Parathyroid adenoma (tissue), 2 donors: ENCODE measurements at regions not wholly inside any gene's neighbourhood (a gene's known extent, or its start where the extent isn't known, plus 50 kb on each side); places are given as distances from the start of the nearest gene placed in this dataset.

Source experiments
- H2AFZ ChIP-seq: fragments of 300-600 bp; sonication (generic); one replicate; pipeline ENCODE4 v1.7.0; 2017; ENCODE audit warnings: antibody characterized with exemption, mild to moderate bottlenecking
- H3K27ac ChIP-seq: fragments of 300-600 bp; sonication (generic); one replicate; pipeline ENCODE4 v1.7.0; 2017
- H3K27me3 ChIP-seq: fragments of 300-600 bp; sonication (generic); one replicate; pipeline ENCODE4 v1.7.0; 2017; ENCODE audit warnings: low read length; ENCODE audit not compliant: control insufficient read depth, insufficient read depth
- H3K36me3 ChIP-seq: fragments of 300-600 bp; sonication (generic); one replicate; pipeline ENCODE4 v1.7.0; 2017; ENCODE audit warnings: low read length; ENCODE audit not compliant: control insufficient read depth, insufficient read depth
- H3K4me1 ChIP-seq: fragments of 300-600 bp; sonication (generic); one replicate; pipeline ENCODE4 v1.7.0; 2017; ENCODE audit warnings: control low read depth
- H3K4me2 ChIP-seq: fragments of 300-600 bp; sonication (generic); one replicate; pipeline ENCODE4 v1.7.0; 2017; ENCODE audit warnings: low read length
- H3K4me3 ChIP-seq: fragments of 300-600 bp; sonication (generic); one replicate; pipeline ENCODE4 v1.7.0; 2017; ENCODE audit warnings: low read depth, low read length
- H3K79me2 ChIP-seq: fragments of 300-600 bp; sonication (generic); one replicate; pipeline ENCODE4 v1.7.0; 2017; ENCODE audit warnings: control low read depth
- H3K9ac ChIP-seq: fragments of 300-600 bp; sonication (generic); one replicate; pipeline ENCODE4 v1.7.0; 2017; ENCODE audit warnings: mild to moderate bottlenecking
- H3K9me3 ChIP-seq: fragments of 300-600 bp; sonication (generic); one replicate; pipeline ENCODE4 v1.7.0; 2017; ENCODE audit warnings: low read length; ENCODE audit not compliant: control insufficient read depth
- TF ChIP-seq, protein P1 (sequence below): fragments of 300-600 bp; sonication (generic); IDR thresholded peaks from one replicate; pipeline ENCODE4 v1.7.0; 2017; ENCODE audit warnings: antibody characterized with exemption, mild to moderate bottlenecking
- donor health status: primary hyperparathyroidism.

DNA sequence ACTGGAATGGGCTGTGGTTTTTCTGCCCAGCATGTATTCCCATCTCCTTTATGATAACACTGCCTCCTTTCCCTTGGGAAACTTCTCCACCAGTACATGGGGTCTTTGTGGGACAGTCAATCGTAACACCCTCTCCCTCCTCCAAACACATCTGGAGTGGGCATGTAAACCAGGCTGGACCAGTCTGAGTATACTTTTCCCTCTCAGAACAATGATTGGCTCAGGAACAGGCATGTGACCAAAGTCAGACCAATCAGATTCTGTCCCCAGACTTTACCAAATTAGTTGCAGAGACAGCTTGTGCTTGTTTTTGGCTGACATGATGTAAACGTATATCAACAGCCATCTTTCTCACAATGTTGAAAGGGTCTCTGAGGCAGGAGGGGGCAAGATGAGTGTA is 97.1 kb upstream of the CRBN start:
- Histone ChIP-seq H3K4me1 (no peaks in the 10 kb centered on the region), H2AFZ (no peak overlapping the region), H3K9me3 (no peaks in the 10 kb centered on the region), H3K9ac (no peak overlapping the region), H3K36me3 (no peaks in the 10 kb centered on the region), H3K79me2 (no peaks in the 10 kb centered on the region), H3K4me3 (no peak overlapping the region), H3K27ac (no peak overlapping the region), H3K4me2 (no peak overlapping the region), H3K27me3 (no peaks in the 10 kb centered on the region)
- TF ChIP-seq, protein P1, sequence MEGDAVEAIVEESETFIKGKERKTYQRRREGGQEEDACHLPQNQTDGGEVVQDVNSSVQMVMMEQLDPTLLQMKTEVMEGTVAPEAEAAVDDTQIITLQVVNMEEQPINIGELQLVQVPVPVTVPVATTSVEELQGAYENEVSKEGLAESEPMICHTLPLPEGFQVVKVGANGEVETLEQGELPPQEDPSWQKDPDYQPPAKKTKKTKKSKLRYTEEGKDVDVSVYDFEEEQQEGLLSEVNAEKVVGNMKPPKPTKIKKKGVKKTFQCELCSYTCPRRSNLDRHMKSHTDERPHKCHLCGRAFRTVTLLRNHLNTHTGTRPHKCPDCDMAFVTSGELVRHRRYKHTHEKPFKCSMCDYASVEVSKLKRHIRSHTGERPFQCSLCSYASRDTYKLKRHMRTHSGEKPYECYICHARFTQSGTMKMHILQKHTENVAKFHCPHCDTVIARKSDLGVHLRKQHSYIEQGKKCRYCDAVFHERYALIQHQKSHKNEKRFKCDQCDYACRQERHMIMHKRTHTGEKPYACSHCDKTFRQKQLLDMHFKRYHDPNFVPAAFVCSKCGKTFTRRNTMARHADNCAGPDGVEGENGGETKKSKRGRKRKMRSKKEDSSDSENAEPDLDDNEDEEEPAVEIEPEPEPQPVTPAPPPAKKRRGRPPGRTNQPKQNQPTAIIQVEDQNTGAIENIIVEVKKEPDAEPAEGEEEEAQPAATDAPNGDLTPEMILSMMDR: no peak

DNA sequence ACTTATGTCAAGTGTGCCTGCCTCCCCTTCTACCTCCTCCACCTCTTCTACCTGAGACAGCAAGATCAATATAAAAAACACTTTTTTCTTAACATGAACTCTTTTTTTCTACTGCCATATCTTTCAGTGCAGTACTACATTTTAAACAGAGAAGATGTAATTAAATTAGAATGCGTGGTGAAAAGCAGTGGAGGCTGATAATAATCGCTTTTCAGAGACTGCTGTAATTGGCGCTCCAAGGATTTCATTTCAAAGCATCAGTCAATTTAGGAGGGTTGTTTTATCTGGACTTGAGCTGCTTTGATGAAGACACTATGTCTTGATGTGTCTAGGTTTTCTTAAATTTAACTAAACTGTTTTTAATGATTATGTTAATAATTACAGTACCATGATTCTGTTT is 85.3 kb upstream of the CRBN start:
- H3K9ac ChIP-seq: no peak overlapping the region
- H3K9me3 ChIP-seq: no peaks in the 10 kb centered on the region
- no peaks in the 10 kb centered on the region for H3K36me3 ChIP-seq
- H3K4me1 ChIP-seq: no peaks in the 10 kb centered on the region
- H3K27me3 ChIP-seq: no peaks in the 10 kb centered on the region
- H3K4me2 ChIP-seq: no peak overlapping the region
- H3K79me2 ChIP-seq: no peaks in the 10 kb centered on the region
- H2AFZ ChIP-seq: no peak overlapping the region
- TF ChIP-seq, protein P1: no peak
- no peak overlapping the region for H3K4me3 ChIP-seq
- H3K27ac ChIP-seq: no peak overlapping the region

DNA sequence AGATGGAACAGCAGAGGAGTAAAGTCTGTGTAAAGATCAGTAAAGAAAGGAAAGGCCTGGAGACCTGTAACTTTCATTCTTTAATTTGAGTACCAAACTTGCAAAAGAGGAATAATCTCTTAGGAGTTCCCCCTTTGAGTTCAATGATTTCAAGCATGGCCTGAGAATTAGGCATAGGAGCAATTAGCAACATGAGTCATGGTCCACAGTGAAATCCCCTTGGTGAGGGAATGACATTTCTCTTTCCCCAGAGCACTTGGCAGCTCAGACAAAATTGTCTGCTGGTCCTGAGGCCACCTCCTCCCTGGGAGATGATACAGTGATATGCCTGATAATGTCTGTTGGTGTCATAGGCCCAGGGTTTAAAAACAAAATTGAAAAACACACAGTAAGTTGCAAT is 81.4 kb upstream of the CRBN start:
- Histone ChIP-seq H3K79me2 (no peaks in the 10 kb centered on the region), H3K27me3 (no peaks in the 10 kb centered on the region), H2AFZ (no peak overlapping the region), H3K36me3 (no peaks in the 10 kb centered on the region), H3K27ac (no peak overlapping the region), H3K9me3 (no peaks in the 10 kb centered on the region), H3K4me1 (no peaks in the 10 kb centered on the region), H3K4me2 (no peak overlapping the region), H3K9ac (no peak overlapping the region), H3K4me3 (no peak overlapping the region)
- TF ChIP-seq, protein P1: no peak

DNA sequence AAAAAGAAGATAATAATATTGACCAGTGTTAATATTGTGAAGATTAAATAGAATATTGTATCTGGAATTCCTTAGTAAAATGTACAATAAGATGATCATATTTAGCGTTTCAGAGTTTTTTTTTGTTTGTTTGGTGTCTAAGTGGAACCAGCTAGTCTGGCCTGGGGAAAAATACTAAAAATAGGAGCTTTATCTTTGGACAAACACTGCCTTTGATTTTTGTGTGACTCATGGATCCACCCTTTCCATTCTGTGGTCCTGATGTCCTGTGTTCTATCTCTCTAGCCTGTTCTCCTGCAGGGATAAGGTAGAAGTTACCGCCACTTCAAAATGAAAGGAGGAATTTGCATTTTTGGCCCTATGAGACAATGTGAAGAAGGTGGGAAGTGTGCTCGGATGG is 79.7 kb upstream of the CRBN start:
- Histone ChIP-seq H3K36me3 (no peaks in the 10 kb centered on the region), H3K9ac (no peak overlapping the region), H3K27ac (no peak overlapping the region), H3K4me1 (no peaks in the 10 kb centered on the region), H3K9me3 (no peaks in the 10 kb centered on the region), H2AFZ (no peak overlapping the region), H3K4me2 (no peak overlapping the region), H3K79me2 (no peaks in the 10 kb centered on the region), H3K27me3 (no peaks in the 10 kb centered on the region), H3K4me3 (no peak overlapping the region)
- TF ChIP-seq, protein P1: no peak

DNA sequence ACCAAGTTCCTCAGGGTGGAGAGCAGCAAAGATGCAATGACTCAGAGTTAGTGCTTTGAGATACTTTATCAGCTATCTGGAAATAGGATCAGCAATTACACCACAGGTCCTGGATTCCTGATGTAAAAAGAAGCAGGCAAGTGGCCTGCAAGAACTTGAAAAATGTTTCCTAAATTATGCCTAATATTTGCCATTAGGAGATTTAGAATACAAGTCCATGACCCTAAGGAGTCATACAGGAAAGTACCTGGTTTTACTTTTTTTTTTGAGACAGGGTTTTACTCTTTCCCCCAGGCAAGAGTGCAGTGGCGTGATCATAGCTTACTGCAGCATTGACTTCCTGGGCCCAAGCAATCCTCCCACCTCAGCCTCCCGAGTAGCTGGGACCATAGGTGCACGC is 78.8 kb upstream of the CRBN start:
- H2AFZ ChIP-seq: no peak overlapping the region
- H3K36me3 ChIP-seq: no peaks in the 10 kb centered on the region
- H3K4me2 ChIP-seq: no peak overlapping the region
- H3K4me1 ChIP-seq: no peaks in the 10 kb centered on the region
- no peaks in the 10 kb centered on the region for H3K79me2 ChIP-seq
- H3K4me3 ChIP-seq: no peak overlapping the region
- no peak overlapping the region for H3K9ac ChIP-seq
- no peaks in the 10 kb centered on the region for H3K9me3 ChIP-seq
- no peak overlapping the region for H3K27ac ChIP-seq
- TF ChIP-seq, protein P1: no peak
- H3K27me3 ChIP-seq: no peaks in the 10 kb centered on the region
